ENCODE measurements at regions not wholly inside any gene's neighbourhood (a gene's known extent, or its start where the extent isn't known, plus 50 kb on each side); places are given as distances from the start of the nearest gene placed in this dataset.

DNA sequence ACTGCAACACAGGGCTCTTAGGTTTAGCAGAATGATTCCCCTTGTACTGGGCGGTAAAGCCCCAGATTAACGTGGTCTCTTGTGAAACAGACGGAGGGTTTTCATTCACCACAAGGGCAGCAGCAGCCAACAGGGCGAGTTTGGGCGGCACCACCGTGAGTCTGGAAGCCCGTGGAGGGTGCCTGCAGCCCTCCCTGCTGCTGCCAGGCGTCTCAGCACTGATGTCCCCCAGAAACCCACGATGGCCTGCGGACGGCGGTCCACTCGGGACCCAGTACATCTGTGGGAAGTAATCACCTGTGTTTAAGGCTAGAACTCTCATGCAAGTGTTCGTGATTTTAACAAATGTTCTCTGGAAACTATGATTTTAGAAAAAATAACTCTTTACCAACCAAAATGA lies 67.8 kb downstream of the IRX2 start:
- DNase-seq (no peak), ATAC-seq (ENCODE audit: low FRiP score in 2 of 2) (no peak)
- Histone ChIP-seq H3K27me3 (no peaks in the 10 kb centered on the region), H3K4me1 (no peaks in the 10 kb centered on the region), H3K27ac (no peak overlapping the region), H3K36me3 (no peaks in the 10 kb centered on the region), H3K9me3 (no peaks in the 10 kb centered on the region), H3K4me3 (no peak overlapping the region)
- WGBS, 2 donors: 73 to 78% methylated on average over 14 of the region's 14 CpGs
- TF ChIP-seq, protein P1, sequence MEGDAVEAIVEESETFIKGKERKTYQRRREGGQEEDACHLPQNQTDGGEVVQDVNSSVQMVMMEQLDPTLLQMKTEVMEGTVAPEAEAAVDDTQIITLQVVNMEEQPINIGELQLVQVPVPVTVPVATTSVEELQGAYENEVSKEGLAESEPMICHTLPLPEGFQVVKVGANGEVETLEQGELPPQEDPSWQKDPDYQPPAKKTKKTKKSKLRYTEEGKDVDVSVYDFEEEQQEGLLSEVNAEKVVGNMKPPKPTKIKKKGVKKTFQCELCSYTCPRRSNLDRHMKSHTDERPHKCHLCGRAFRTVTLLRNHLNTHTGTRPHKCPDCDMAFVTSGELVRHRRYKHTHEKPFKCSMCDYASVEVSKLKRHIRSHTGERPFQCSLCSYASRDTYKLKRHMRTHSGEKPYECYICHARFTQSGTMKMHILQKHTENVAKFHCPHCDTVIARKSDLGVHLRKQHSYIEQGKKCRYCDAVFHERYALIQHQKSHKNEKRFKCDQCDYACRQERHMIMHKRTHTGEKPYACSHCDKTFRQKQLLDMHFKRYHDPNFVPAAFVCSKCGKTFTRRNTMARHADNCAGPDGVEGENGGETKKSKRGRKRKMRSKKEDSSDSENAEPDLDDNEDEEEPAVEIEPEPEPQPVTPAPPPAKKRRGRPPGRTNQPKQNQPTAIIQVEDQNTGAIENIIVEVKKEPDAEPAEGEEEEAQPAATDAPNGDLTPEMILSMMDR (IDR thresholded peaks at IDR 0.05): no peak
- no peak for TF ChIP-seq POLR2A (IDR thresholded peaks at IDR 0.05)
- TF ChIP-seq POLR2AphosphoS5 (IDR thresholded peaks at IDR 0.05): no peak
- TF ChIP-seq EP300 (IDR thresholded peaks at IDR 0.05): no peak

DNA sequence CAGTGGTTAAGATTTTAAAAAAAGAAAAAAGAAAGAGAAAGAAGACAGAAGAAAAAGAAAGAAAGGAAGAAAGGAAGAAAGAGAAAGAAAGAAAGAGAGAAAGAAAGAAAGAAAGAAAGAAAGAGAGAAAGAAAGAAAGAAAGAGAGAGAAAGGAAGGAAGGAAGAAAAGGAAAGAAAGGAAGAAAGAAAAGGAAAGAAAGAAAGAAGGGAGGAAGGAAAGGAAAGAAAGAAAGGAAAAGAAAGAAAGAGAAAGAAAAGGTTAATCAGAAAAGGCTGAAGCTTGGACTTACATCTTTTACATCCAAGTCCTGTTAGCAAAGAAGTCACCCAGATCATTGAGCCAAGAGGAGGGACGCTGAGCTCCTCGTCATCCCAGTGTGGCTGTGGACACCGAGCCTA lies 70.0 kb downstream of the IRX2 start:
- H3K4me1 ChIP-seq: no peaks in the 10 kb centered on the region
- no peaks in the 10 kb centered on the region for H3K9me3 ChIP-seq
- TF ChIP-seq EP300 (IDR thresholded peaks at IDR 0.05) (no peak), POLR2A (IDR thresholded peaks at IDR 0.05) (no peak), POLR2AphosphoS5 (IDR thresholded peaks at IDR 0.05) (no peak)
- TF ChIP-seq, protein P1 (IDR thresholded peaks at IDR 0.05): no peak
- H3K4me3 ChIP-seq: no peak overlapping the region
- H3K36me3 ChIP-seq: no peaks in the 10 kb centered on the region
- WGBS, 2 donors: 82 to 90% methylated on average over 3 of the region's 3 CpGs
- no peaks in the 10 kb centered on the region for H3K27me3 ChIP-seq
- no peak overlapping the region for H3K27ac ChIP-seq
- no peak for ATAC-seq (ENCODE audit: low FRiP score in 2 of 2)
- no peak for DNase-seq

DNA sequence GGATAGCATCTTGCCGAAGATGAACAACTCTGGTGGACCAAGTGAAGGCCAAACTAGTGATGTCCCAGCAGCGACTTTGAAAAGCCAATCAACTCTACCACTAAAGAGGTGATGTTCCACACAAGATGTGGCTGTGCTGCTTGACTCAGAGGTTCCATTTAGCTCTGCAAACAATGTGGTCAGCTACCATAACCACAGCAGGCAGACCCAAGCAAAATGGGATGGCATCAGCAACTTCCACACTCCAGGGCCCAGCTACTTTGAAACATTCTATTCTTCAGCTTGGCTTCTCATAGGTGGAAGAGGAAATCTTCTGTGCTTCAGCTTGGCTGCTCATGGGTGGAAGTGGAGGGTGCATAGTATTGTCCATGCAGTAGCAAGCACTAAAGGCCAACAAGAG lies 70.5 kb downstream of the IRX2 start:
- Histone ChIP-seq H3K27me3 (no peaks in the 10 kb centered on the region), H3K4me1 (no peaks in the 10 kb centered on the region), H3K27ac (no peak overlapping the region), H3K9me3 (no peaks in the 10 kb centered on the region), H3K36me3 (no peaks in the 10 kb centered on the region), H3K4me3 (no peak overlapping the region)
- no peak for DNase-seq
- WGBS, 2 donors: 81 to 92% methylated on average over 2 of the region's 2 CpGs
- ATAC-seq (ENCODE audit: low FRiP score in 2 of 2): no peak
- TF ChIP-seq POLR2A (IDR thresholded peaks at IDR 0.05) (no peak), POLR2AphosphoS5 (IDR thresholded peaks at IDR 0.05) (no peak), EP300 (IDR thresholded peaks at IDR 0.05) (no peak)
- TF ChIP-seq, protein P1 (IDR thresholded peaks at IDR 0.05): no peak

DNA sequence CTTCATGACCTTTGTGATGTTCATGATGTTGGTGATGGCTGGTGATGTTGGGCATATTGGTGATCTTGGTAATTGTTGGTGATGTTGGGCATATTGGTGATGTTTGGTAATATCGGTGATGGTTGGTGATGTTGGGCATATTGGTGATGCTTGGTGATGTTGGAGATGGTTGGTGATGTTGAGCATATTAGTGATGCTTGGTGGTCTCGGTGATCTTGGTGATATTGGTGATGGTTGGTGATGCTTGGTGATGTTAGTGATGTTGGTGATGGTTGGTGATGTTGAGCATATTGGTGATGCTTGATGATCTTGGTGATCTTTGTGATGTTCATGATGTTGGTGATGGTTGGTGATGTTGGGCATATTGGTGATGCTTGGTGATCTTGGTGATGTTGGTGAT lies 73.8 kb downstream of the IRX2 start:
- TF ChIP-seq POLR2A (IDR thresholded peaks at IDR 0.05) (no peak), POLR2AphosphoS5 (IDR thresholded peaks at IDR 0.05) (no peak)
- TF ChIP-seq, protein P1 (IDR thresholded peaks at IDR 0.05): no peak
- DNase-seq (no peak), ATAC-seq (ENCODE audit: low FRiP score in 2 of 2) (no peak)
- Histone ChIP-seq H3K9me3 (no peaks in the 10 kb centered on the region), H3K36me3 (no peaks in the 10 kb centered on the region), H3K4me3 (no peak overlapping the region), H3K4me1 (no peaks in the 10 kb centered on the region), H3K27ac (no peak overlapping the region), H3K27me3 (no peaks in the 10 kb centered on the region)
- WGBS, 2 donors: 81 to 85% methylated on average over 2 of the region's 2 CpGs

DNA sequence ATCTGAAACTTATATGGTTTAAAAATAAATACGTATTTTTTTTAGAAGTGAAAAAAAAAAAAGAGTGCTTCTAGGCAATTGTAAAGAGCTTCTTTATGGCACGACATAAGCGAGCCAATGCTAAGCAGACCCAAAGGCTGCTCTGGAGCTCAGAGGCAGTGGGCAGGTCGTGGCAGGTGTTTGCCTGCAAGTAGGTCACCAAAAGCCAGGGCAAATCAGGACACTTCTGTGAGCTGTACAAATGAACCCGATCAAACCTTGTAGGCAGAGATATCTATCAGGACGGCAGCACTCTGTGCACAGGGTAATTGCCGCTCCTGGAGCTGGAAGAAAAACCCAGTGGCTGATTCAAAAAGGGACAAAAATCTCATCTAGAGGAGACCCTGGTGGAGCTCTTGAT lies 75.9 kb downstream of the IRX2 start:
- no peak for DNase-seq
- TF ChIP-seq POLR2AphosphoS5 (IDR thresholded peaks at IDR 0.05): no peak
- TF ChIP-seq EP300 (IDR thresholded peaks at IDR 0.05): no peak
- no peak for TF ChIP-seq POLR2A (IDR thresholded peaks at IDR 0.05)
- TF ChIP-seq, protein P1 (IDR thresholded peaks at IDR 0.05): no peak
- Histone ChIP-seq H3K4me1 (no peaks in the 10 kb centered on the region), H3K27me3 (no peaks in the 10 kb centered on the region), H3K27ac (no peak overlapping the region), H3K36me3 (no peaks in the 10 kb centered on the region), H3K4me3 (no peak overlapping the region), H3K9me3 (no peaks in the 10 kb centered on the region)
- 74 to 81% methylated on average over 7 of the region's 7 CpGs for WGBS, 2 donors
- no peak for ATAC-seq (ENCODE audit: low FRiP score in 2 of 2)
